Parathyroid adenoma (tissue), 2 donors: ENCODE measurements at regions not wholly inside any gene's neighbourhood (a gene's known extent, or its start where the extent isn't known, plus 50 kb on each side); places are given as distances from the start of the nearest gene placed in this dataset.

ENCODE experiments used
- H2AFZ ChIP-seq: fragments of 300-600 bp; sonication (generic); one replicate; pipeline ENCODE4 v1.7.0; 2017; ENCODE audit warnings: antibody characterized with exemption, mild to moderate bottlenecking
- H3K27ac ChIP-seq: fragments of 300-600 bp; sonication (generic); one replicate; pipeline ENCODE4 v1.7.0; 2017
- H3K27me3 ChIP-seq: fragments of 300-600 bp; sonication (generic); one replicate; pipeline ENCODE4 v1.7.0; 2017; ENCODE audit warnings: low read length; ENCODE audit not compliant: control insufficient read depth, insufficient read depth
- H3K36me3 ChIP-seq: fragments of 300-600 bp; sonication (generic); one replicate; pipeline ENCODE4 v1.7.0; 2017; ENCODE audit warnings: low read length; ENCODE audit not compliant: control insufficient read depth, insufficient read depth
- H3K4me1 ChIP-seq: fragments of 300-600 bp; sonication (generic); one replicate; pipeline ENCODE4 v1.7.0; 2017; ENCODE audit warnings: control low read depth
- H3K4me2 ChIP-seq: fragments of 300-600 bp; sonication (generic); one replicate; pipeline ENCODE4 v1.7.0; 2017; ENCODE audit warnings: low read length
- H3K4me3 ChIP-seq: fragments of 300-600 bp; sonication (generic); one replicate; pipeline ENCODE4 v1.7.0; 2017; ENCODE audit warnings: low read depth, low read length
- H3K79me2 ChIP-seq: fragments of 300-600 bp; sonication (generic); one replicate; pipeline ENCODE4 v1.7.0; 2017; ENCODE audit warnings: control low read depth
- H3K9ac ChIP-seq: fragments of 300-600 bp; sonication (generic); one replicate; pipeline ENCODE4 v1.7.0; 2017; ENCODE audit warnings: mild to moderate bottlenecking
- H3K9me3 ChIP-seq: fragments of 300-600 bp; sonication (generic); one replicate; pipeline ENCODE4 v1.7.0; 2017; ENCODE audit warnings: low read length; ENCODE audit not compliant: control insufficient read depth
- CTCF ChIP-seq: fragments of 300-600 bp; sonication (generic); IDR thresholded peaks from one replicate; pipeline ENCODE4 v1.7.0; 2017; ENCODE audit warnings: antibody characterized with exemption, mild to moderate bottlenecking
- donor health status: primary hyperparathyroidism.

GRCh38 chr7:123372368-123372767 is 162.0 kb downstream of the IQUB start:
- Histone ChIP-seq H3K4me2 (no peak overlapping the region), H3K27ac (no peak overlapping the region), H3K9ac (no peak overlapping the region), H3K27me3 (no peaks in the 10 kb centered on the region), H3K9me3 (no peaks in the 10 kb centered on the region), H3K4me1 (no peaks in the 10 kb centered on the region), H2AFZ (no peak overlapping the region), H3K36me3 (no peaks in the 10 kb centered on the region), H3K79me2 (no peaks in the 10 kb centered on the region), H3K4me3 (no peak overlapping the region)
- TF ChIP-seq CTCF: no peak

GRCh38 chr7:123367484-123368122 is 166.8 kb downstream of the IQUB start:
- no peak overlapping the region for H3K4me2 ChIP-seq
- peak; percentile 66 for TF ChIP-seq CTCF
- H3K79me2 ChIP-seq: no peaks in the 10 kb centered on the region
- H3K36me3 ChIP-seq: no peaks in the 10 kb centered on the region
- no peaks in the 10 kb centered on the region for H3K9me3 ChIP-seq
- no peak overlapping the region for H3K4me3 ChIP-seq
- no peaks in the 10 kb centered on the region for H3K4me1 ChIP-seq
- H2AFZ ChIP-seq: no peak overlapping the region
- H3K27me3 ChIP-seq: no peaks in the 10 kb centered on the region
- no peak overlapping the region for H3K27ac ChIP-seq
- H3K9ac ChIP-seq: no peak overlapping the region

DNA sequence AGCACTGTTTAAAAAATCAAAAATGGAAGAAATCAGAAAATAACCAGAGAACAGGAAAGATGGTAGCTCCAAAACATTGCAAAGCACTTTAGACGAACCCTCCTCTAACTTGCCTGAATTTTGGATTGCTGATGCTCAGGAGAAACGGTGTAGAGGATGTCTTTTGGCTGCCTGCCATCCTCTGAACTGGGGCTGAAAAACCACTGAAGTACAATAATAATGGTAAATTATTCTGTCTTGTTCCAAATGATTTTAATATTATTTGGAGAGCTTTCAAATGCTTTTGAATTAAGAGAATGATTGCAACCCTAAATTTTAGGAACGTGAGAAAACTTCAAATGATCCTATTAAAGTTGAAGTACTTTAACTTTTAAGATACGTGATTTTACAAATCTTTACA is 167.3 kb upstream of the SLC13A1 start:
- no peak overlapping the region for H3K27ac ChIP-seq
- no peak overlapping the region for H3K9ac ChIP-seq
- no peak for TF ChIP-seq CTCF
- no peaks in the 10 kb centered on the region for H3K4me1 ChIP-seq
- no peak overlapping the region for H3K4me2 ChIP-seq
- no peaks in the 10 kb centered on the region for H3K27me3 ChIP-seq
- H3K4me3 ChIP-seq: no peak overlapping the region
- H3K36me3 ChIP-seq: no peaks in the 10 kb centered on the region
- no peaks in the 10 kb centered on the region for H3K79me2 ChIP-seq
- no peak overlapping the region for H2AFZ ChIP-seq
- no peaks in the 10 kb centered on the region for H3K9me3 ChIP-seq

DNA sequence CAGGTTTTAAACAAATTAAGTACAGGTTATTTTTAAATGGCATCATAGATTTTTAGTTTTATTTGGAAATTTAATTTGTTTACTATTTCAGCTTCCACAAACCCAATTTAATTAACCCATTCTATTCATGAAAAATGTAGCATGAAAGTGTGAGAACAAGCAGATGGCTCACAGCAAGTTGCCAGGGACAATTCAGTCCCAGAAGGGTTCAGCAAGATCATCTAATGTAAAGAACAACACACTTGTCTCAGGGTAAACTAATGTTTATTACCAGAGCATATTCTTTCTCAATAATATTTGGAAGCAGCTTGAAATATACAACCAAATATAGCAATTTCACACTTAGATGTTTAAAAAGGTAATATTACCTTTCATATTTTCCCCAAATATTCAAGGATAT is 166.9 kb upstream of the SLC13A1 start:
- Histone ChIP-seq H3K9me3 (no peaks in the 10 kb centered on the region), H3K4me1 (no peaks in the 10 kb centered on the region), H3K79me2 (no peaks in the 10 kb centered on the region), H3K27ac (no peak overlapping the region), H2AFZ (no peak overlapping the region), H3K4me2 (no peak overlapping the region), H3K36me3 (no peaks in the 10 kb centered on the region), H3K27me3 (no peaks in the 10 kb centered on the region), H3K9ac (no peak overlapping the region), H3K4me3 (no peak overlapping the region)
- TF ChIP-seq CTCF: no peak

DNA sequence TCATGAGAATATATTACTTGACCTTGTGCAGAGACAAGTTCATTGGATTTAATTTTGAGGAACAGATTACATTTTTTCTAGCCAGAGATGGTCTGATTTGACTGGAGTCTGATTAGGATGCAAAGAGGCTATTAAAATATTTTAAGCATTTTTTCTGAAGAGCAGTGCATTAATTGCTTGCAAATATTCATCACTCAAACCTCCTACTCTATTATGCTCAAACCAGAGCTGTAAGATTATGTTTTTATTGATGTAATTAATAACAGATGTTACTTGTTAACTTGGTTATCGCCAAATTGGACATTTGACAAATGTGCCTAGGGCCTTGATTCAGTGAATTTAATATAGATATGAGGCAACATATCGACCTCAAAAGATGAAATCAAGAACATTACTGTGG is 160.9 kb upstream of the SLC13A1 start:
- H3K9ac ChIP-seq: no peak overlapping the region
- H3K36me3 ChIP-seq: no peaks in the 10 kb centered on the region
- H3K4me1 ChIP-seq: peaks cover 3% of the 10 kb centered on the region
- no peak overlapping the region for H3K4me3 ChIP-seq
- no peak overlapping the region for H3K4me2 ChIP-seq
- H3K27ac ChIP-seq: no peak overlapping the region
- no peaks in the 10 kb centered on the region for H3K79me2 ChIP-seq
- no peaks in the 10 kb centered on the region for H3K9me3 ChIP-seq
- H2AFZ ChIP-seq: no peak overlapping the region
- TF ChIP-seq CTCF: no peak
- H3K27me3 ChIP-seq: no peaks in the 10 kb centered on the region
